Breast epithelium (tissue), 4 donors: ENCODE measurements at regions not wholly inside any gene's neighbourhood (a gene's known extent, or its start where the extent isn't known, plus 50 kb on each side); places are given as distances from the start of the nearest gene placed in this dataset.

Experiments used
- DNase-seq, 2 donors: peaks; one replicate each; pipeline ENCODE4 v3.0.0-alpha.2; 2019; ENCODE audit warnings: low spot score in 2 of 2
- H3K27ac ChIP-seq, 2 donors: fragments of 200-600 bp; sonication (generic) in 1 of 2; one replicate each; pipeline ENCODE4 v1.5.1; 2016 to 2019; ENCODE audit warnings: mild to moderate bottlenecking in 1 of 2
- H3K27me3 ChIP-seq, 2 donors: fragments of 200-600 bp; sonication (generic) in 1 of 2; one replicate each; pipeline versions ENCODE4 v1.5.1 to v1.6.0; 2017 to 2019; ENCODE audit warnings: control low read depth in 1 of 2, mild to moderate bottlenecking in 1 of 2
- H3K36me3 ChIP-seq: fragments of 200-600 bp; one replicate; pipeline ENCODE4 v1.5.1; 2019
- H3K4me1 ChIP-seq, 2 donors: fragments of 200-600 bp; sonication (generic); one replicate each; pipeline ENCODE4 v1.5.1; 2016 to 2019; ENCODE audit warnings: control low read depth in 1 of 2
- H3K4me3 ChIP-seq, 3 donors: fragments of 200-600 bp; sonication (generic); 1 replicate in 2 of 3; 2 replicates in 1 of 3; pipeline ENCODE4 v1.5.1; 2016 to 2019; ENCODE audit warnings: mild to moderate bottlenecking in 3 of 3, moderate library complexity in 2 of 3
- H3K9me3 ChIP-seq, 2 donors: fragments of 200-600 bp; sonication (generic) in 1 of 2; one replicate each; pipeline ENCODE4 v1.5.1; 2016 to 2019; ENCODE audit warnings: control low read depth in 1 of 2
- CTCF ChIP-seq, 3 donors: fragments of 450-650 bp; IDR thresholded peaks; one replicate each; pipeline ENCODE4 v1.5.1; 2016 to 2017; ENCODE audit warnings: antibody characterized with exemption in 3 of 3, mild to moderate bottlenecking in 3 of 3, moderate library complexity in 3 of 3
- POLR2A ChIP-seq: fragments of 450-650 bp; IDR thresholded peaks from one replicate; pipeline ENCODE4 v1.6.1; 2016; ENCODE audit warnings: antibody characterized with exemption, mild to moderate bottlenecking, moderate library complexity
- POLR2AphosphoS5 ChIP-seq, 3 donors: sonication (generic); formaldehyde crosslinking; IDR thresholded peaks; one replicate each; pipeline ENCODE4 v1.6.1; 2017; ENCODE audit warnings: antibody characterized with exemption in 3 of 3
- intact Hi-C: fragments of 100-400 bp; cut with DNase I; formaldehyde crosslinking; loops from one replicate; pipeline ENCODE4 v1.15.1; 2023; ENCODE audit warnings: low total_unique reads

GRCh38 chr5:123966781-123967180 is 454.8 kb downstream of the CSNK1G3 start:
- no peaks in the 10 kb centered on the region for H3K36me3 ChIP-seq
- no peaks in the 10 kb centered on the region for H3K27me3 ChIP-seq
- no peak for TF ChIP-seq POLR2AphosphoS5 (IDR thresholded peaks at IDR 0.05)
- no peak for TF ChIP-seq POLR2A
- no peak for TF ChIP-seq CTCF (IDR thresholded peaks at IDR 0.05)
- intact Hi-C loops = no loop called here
- DNase-seq = no peak
- no peaks in the 10 kb centered on the region for H3K9me3 ChIP-seq
- no peak overlapping the region for H3K4me3 ChIP-seq
- H3K27ac ChIP-seq = no peak overlapping the region
- no peaks in the 10 kb centered on the region for H3K4me1 ChIP-seq

- TF ChIP-seq POLR2A = no peak
- TF ChIP-seq CTCF (IDR thresholded peaks at IDR 0.05) = no peak
- TF ChIP-seq POLR2AphosphoS5 (IDR thresholded peaks at IDR 0.05) = no peak
- DNase-seq = no peak
- Histone ChIP-seq H3K4me3 (no peak overlapping the region), H3K27me3 (no peaks in the 10 kb centered on the region), H3K36me3 (no peaks in the 10 kb centered on the region), H3K9me3 (no peaks in the 10 kb centered on the region), H3K27ac (no peak overlapping the region), H3K4me1 (no peaks in the 10 kb centered on the region)
- intact Hi-C loops = no loop called here
These were observed 453.6 kb downstream of the CSNK1G3 start for GRCh38 chr5:123965626-123966025.

GRCh38 chr5:123964884-123965283 is 452.9 kb downstream of the CSNK1G3 start:
- intact Hi-C loops = no loop called here
- no peaks in the 10 kb centered on the region for H3K36me3 ChIP-seq

GRCh38 chr5:123960526-123960925 is 448.5 kb downstream of the CSNK1G3 start:
- no peaks in the 10 kb centered on the region for H3K4me1 ChIP-seq
- DNase-seq = no peak
- no peaks in the 10 kb centered on the region for H3K9me3 ChIP-seq
- H3K27ac ChIP-seq = no peak overlapping the region
- no peaks in the 10 kb centered on the region for H3K27me3 ChIP-seq
- intact Hi-C loops = no loop called here
- no peaks in the 10 kb centered on the region for H3K36me3 ChIP-seq
- H3K4me3 ChIP-seq = no peak overlapping the region
- no peak for TF ChIP-seq POLR2AphosphoS5 (IDR thresholded peaks at IDR 0.05)
- TF ChIP-seq CTCF (IDR thresholded peaks at IDR 0.05) = no peak
- no peak for TF ChIP-seq POLR2A

More at GRCh38 chr5:123964884-123965283, 452.9 kb downstream of the CSNK1G3 start:
- Histone ChIP-seq H3K27me3 (no peaks in the 10 kb centered on the region), H3K9me3 (no peaks in the 10 kb centered on the region), H3K4me1 (no peaks in the 10 kb centered on the region), H3K27ac (no peak overlapping the region), H3K4me3 (no peak overlapping the region)
- TF ChIP-seq POLR2AphosphoS5 (IDR thresholded peaks at IDR 0.05) (no peak), POLR2A (no peak), CTCF (IDR thresholded peaks at IDR 0.05) (no peak)
- DNase-seq = no peak

- intact Hi-C loops = no loop called here
- Histone ChIP-seq H3K9me3 (no peaks in the 10 kb centered on the region), H3K4me1 (no peaks in the 10 kb centered on the region), H3K27ac (no peak overlapping the region), H3K36me3 (no peaks in the 10 kb centered on the region), H3K27me3 (no peaks in the 10 kb centered on the region), H3K4me3 (no peak overlapping the region)
- no peak for DNase-seq
- TF ChIP-seq POLR2AphosphoS5 (IDR thresholded peaks at IDR 0.05) (no peak), POLR2A (no peak), CTCF (IDR thresholded peaks at IDR 0.05) (no peak)
These were observed 439.6 kb downstream of the CSNK1G3 start for GRCh38 chr5:123951582-123951977.
